ENCODE measurements at regions not wholly inside any gene's neighbourhood (a gene's known extent, or its start where the extent isn't known, plus 50 kb on each side); places are given as distances from the start of the nearest gene placed in this dataset.

GRCh38 chr7:35467456-35467978 lies 213.6 kb upstream of the TBX20 start:
- Histone ChIP-seq H3K27me3 (ENCODE audit: control insufficient read depth, insufficient read depth, low read length) (no peaks in the 10 kb centered on the region), H3K4me3 (ENCODE audit: insufficient read depth, low read depth, low read length) (no peak overlapping the region), H3K36me3 (replicated peaks; ENCODE audit: control insufficient read depth, insufficient read depth, low read length) (no peaks in the 10 kb centered on the region)
- no peak for DNase-seq

GRCh38 chr7:35465791-35466336 lies 212.0 kb upstream of the TBX20 start:
- H3K27me3 ChIP-seq (ENCODE audit: control insufficient read depth, insufficient read depth, low read length) = no peaks in the 10 kb centered on the region
- H3K36me3 ChIP-seq (replicated peaks; ENCODE audit: control insufficient read depth, insufficient read depth, low read length) = no peaks in the 10 kb centered on the region
- no peak overlapping the region for H3K4me3 ChIP-seq (ENCODE audit: insufficient read depth, low read depth, low read length)
- DNase-seq = no peak

GRCh38 chr7:35463751-35464150 lies 209.9 kb upstream of the TBX20 start:
- no peaks in the 10 kb centered on the region for H3K36me3 ChIP-seq (replicated peaks; ENCODE audit: control insufficient read depth, insufficient read depth, low read length)
- no peak for DNase-seq
- no peak overlapping the region for H3K4me3 ChIP-seq (ENCODE audit: insufficient read depth, low read depth, low read length)
- no peaks in the 10 kb centered on the region for H3K27me3 ChIP-seq (ENCODE audit: control insufficient read depth, insufficient read depth, low read length)

GRCh38 chr7:35463176-35463700 lies 209.3 kb upstream of the TBX20 start:
- Histone ChIP-seq H3K4me3 (ENCODE audit: insufficient read depth, low read depth, low read length) (no peak overlapping the region), H3K27me3 (ENCODE audit: control insufficient read depth, insufficient read depth, low read length) (no peaks in the 10 kb centered on the region), H3K36me3 (replicated peaks; ENCODE audit: control insufficient read depth, insufficient read depth, low read length) (no peaks in the 10 kb centered on the region)
- DNase-seq = no peak

GRCh38 chr7:35454575-35455385 lies 200.9 kb upstream of the TBX20 start:
- peaks cover 18% of the 10 kb centered on the region for H3K27me3 ChIP-seq (ENCODE audit: control insufficient read depth, insufficient read depth, low read length)
- no peaks in the 10 kb centered on the region for H3K36me3 ChIP-seq (replicated peaks; ENCODE audit: control insufficient read depth, insufficient read depth, low read length)
- peak overlapping the region; percentile 38; the same call in 1 of the 2 replicates for H3K4me3 ChIP-seq (ENCODE audit: insufficient read depth, low read depth, low read length)
- peak; percentile 46 for DNase-seq

- Histone ChIP-seq H3K4me3 (ENCODE audit: insufficient read depth, low read depth, low read length) (no peak overlapping the region), H3K27me3 (ENCODE audit: control insufficient read depth, insufficient read depth, low read length) (peaks cover 18% of the 10 kb centered on the region), H3K36me3 (replicated peaks; ENCODE audit: control insufficient read depth, insufficient read depth, low read length) (no peaks in the 10 kb centered on the region)
- no peak for DNase-seq
Observed at GRCh38 chr7:35450456-35451214, 196.7 kb upstream of the TBX20 start.

- no peaks in the 10 kb centered on the region for H3K36me3 ChIP-seq (replicated peaks; ENCODE audit: control insufficient read depth, insufficient read depth, low read length)
- no peak for DNase-seq
- no peak overlapping the region for H3K4me3 ChIP-seq (ENCODE audit: insufficient read depth, low read depth, low read length)
- H3K27me3 ChIP-seq (ENCODE audit: control insufficient read depth, insufficient read depth, low read length) = peaks cover 2% of the 10 kb centered on the region
Observed at GRCh38 chr7:35448486-35448885, 194.6 kb upstream of the TBX20 start.

GRCh38 chr7:35446091-35446490 lies 192.2 kb upstream of the TBX20 start:
- Histone ChIP-seq H3K36me3 (replicated peaks; ENCODE audit: control insufficient read depth, insufficient read depth, low read length) (no peaks in the 10 kb centered on the region), H3K4me3 (ENCODE audit: insufficient read depth, low read depth, low read length) (no peak overlapping the region), H3K27me3 (ENCODE audit: control insufficient read depth, insufficient read depth, low read length) (no peaks in the 10 kb centered on the region; the same call in 1 of the 2 replicates)
- DNase-seq = no peak

GRCh38 chr7:35437619-35438275 lies 183.8 kb upstream of the TBX20 start:
- H3K4me3 ChIP-seq (ENCODE audit: insufficient read depth, low read depth, low read length) = no peak overlapping the region
- no peaks in the 10 kb centered on the region for H3K27me3 ChIP-seq (ENCODE audit: control insufficient read depth, insufficient read depth, low read length)
- no peak for DNase-seq
- H3K36me3 ChIP-seq (replicated peaks; ENCODE audit: control insufficient read depth, insufficient read depth, low read length) = no peaks in the 10 kb centered on the region

- H3K4me3 ChIP-seq (ENCODE audit: insufficient read depth, low read depth, low read length) = no peak overlapping the region
Observed at GRCh38 chr7:35436452-35436851, 182.6 kb upstream of the TBX20 start.

GRCh38 chr7:35430547-35431153 lies 176.8 kb upstream of the TBX20 start:
- peak; percentile 39 for DNase-seq
- H3K4me3 ChIP-seq (ENCODE audit: insufficient read depth, low read depth, low read length) = no peak overlapping the region
- H3K27me3 ChIP-seq (ENCODE audit: control insufficient read depth, insufficient read depth, low read length) = no peaks in the 10 kb centered on the region
- H3K36me3 ChIP-seq (replicated peaks; ENCODE audit: control insufficient read depth, insufficient read depth, low read length) = no peaks in the 10 kb centered on the region

More at GRCh38 chr7:35436452-35436851, 182.6 kb upstream of the TBX20 start:
- Histone ChIP-seq H3K27me3 (ENCODE audit: control insufficient read depth, insufficient read depth, low read length) (no peaks in the 10 kb centered on the region), H3K36me3 (replicated peaks; ENCODE audit: control insufficient read depth, insufficient read depth, low read length) (no peaks in the 10 kb centered on the region)
- DNase-seq = no peak

- Histone ChIP-seq H3K27me3 (ENCODE audit: control insufficient read depth, insufficient read depth, low read length) (no peaks in the 10 kb centered on the region), H3K4me3 (ENCODE audit: insufficient read depth, low read depth, low read length) (no peak overlapping the region), H3K36me3 (replicated peaks; ENCODE audit: control insufficient read depth, insufficient read depth, low read length) (no peaks in the 10 kb centered on the region)
- peak; percentile 71 for DNase-seq
Observed at GRCh38 chr7:35424869-35425495, 171.1 kb upstream of the TBX20 start.

- Histone ChIP-seq H3K4me3 (ENCODE audit: insufficient read depth, low read depth, low read length) (no peak overlapping the region), H3K27me3 (ENCODE audit: control insufficient read depth, insufficient read depth, low read length) (0 out of 2 replicates have a peak, but pooled peaks cover 2% of the 10 kb centered on the region), H3K36me3 (replicated peaks; ENCODE audit: control insufficient read depth, insufficient read depth, low read length) (no peaks in the 10 kb centered on the region)
- DNase-seq = no peak
Observed at GRCh38 chr7:35424440-35424839, 170.5 kb upstream of the TBX20 start.

Data from H7 (cell line).